ENCODE measurements at regions not wholly inside any gene's neighbourhood (a gene's known extent, or its start where the extent isn't known, plus 50 kb on each side); places are given as distances from the start of the nearest gene placed in this dataset.
A peak's percentile ranks its signal among the peaks of the same experiment; 100 is the strongest.
"Not testable (repeated sequence)": the region's sequence is repeated elsewhere in the genome, so short reads cannot be mapped to it uniquely, and the experiment has no call there.

- DNase-seq (ENCODE audit: low spot score): peak; percentile 27
Observed at GRCh38 chr16:48054881-48055601, 100.8 kb downstream of the ABCC12 start.

GRCh38 chr16:48053418-48053745 is 102.4 kb downstream of the ABCC12 start:
- DNase-seq (ENCODE audit: low spot score): no peak

DNA sequence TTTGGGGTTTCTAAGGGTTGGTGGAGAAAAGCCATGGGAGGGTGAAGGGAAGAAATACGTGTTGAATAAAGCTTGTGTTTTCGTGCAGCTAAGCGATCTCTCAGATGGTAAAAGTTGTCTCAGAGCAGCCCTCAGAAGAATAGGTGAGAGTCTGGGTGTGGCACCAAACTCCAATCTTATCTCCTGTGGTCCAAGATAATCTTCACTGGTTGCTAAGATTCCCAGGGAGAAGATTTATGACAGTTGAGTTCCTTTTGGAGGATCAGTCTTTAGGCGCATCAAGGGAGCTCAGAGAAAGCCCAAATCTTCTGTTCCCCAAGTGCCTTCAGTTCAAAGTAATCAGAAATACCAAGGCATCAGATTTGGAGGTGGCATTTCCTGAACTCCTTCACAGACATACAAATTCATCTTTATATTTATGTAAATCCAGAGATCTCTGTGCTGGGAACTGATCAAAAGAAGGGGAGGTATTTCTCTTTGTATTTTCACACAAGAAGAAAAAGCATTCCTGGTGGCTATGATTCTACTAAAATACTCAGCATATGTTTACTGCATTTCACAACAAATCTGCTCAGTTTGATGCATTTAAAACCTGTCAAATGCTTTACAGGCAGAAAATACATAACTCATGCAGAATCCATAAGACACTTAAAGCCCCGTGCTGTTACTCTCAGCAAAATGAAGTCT is 102.9 kb downstream of the ABCC12 start:
- DNase-seq (ENCODE audit: low spot score): no peak

GRCh38 chr16:48050871-48051270 is 104.9 kb downstream of the ABCC12 start:
- no peak for DNase-seq (ENCODE audit: low spot score)

- DNase-seq (ENCODE audit: low spot score): no peak
Observed at GRCh38 chr16:48049847-48050246, 105.9 kb downstream of the ABCC12 start.

DNA sequence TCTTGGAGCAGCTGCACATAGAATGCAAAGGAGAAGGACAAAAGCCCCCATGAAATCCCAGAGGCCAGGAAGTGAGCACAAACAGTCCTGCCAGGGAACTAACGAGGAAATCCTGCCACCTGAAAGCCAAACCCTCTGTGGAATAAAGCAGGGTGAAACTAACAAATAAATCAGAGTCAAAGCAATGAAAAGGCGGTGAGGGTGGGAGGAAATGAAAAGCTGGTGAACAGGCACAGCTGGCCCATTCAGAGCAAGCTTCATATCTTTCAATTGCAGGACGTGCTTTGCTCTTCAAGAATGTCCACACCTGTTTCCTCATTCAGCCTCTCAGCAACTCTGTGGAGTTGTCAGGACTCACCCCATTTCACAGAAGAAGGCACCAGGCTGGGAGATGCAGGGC is 108.1 kb downstream of the ABCC12 start:
- DNase-seq (ENCODE audit: low spot score): no peak

DNA sequence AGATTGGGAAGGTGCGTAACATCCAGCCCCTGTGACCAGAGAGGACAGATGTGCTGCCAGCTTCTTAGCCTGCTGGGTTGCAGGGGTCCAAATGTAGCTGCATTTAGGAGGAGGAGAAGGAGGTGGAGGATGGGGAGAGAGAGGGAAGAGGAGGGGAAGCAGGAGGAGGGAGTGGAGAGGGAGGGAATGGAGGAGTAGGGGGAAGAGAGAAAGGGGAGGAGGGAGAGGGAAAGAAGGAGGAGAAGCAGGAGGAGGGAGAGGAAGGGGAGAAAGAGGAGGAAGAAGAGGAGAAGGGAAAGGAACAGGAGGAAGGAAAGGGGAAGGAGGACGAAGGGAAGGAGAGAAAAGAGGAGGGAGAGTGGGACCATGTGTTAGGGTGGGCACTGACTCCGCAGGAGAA is 108.6 kb downstream of the ABCC12 start:
- DNase-seq (ENCODE audit: low spot score): no peak

GRCh38 chr16:48044117-48044516 is 111.7 kb downstream of the ABCC12 start:
- DNase-seq (ENCODE audit: low spot score): no peak

GRCh38 chr16:48041981-48042421 is 113.8 kb downstream of the ABCC12 start:
- no peak for DNase-seq (ENCODE audit: low spot score)

GRCh38 chr16:48035142-48035541 is 120.7 kb downstream of the ABCC12 start:
- no peak for DNase-seq (ENCODE audit: low spot score)

- no peak for DNase-seq (ENCODE audit: low spot score)
Observed at GRCh38 chr16:48030926-48031325, 124.9 kb downstream of the ABCC12 start.

GRCh38 chr16:48029768-48030167 is 126.0 kb downstream of the ABCC12 start:
- no peak for DNase-seq (ENCODE audit: low spot score)

- DNase-seq (ENCODE audit: low spot score): no peak
Observed at GRCh38 chr16:48025359-48025758, 130.4 kb downstream of the ABCC12 start.

- DNase-seq (ENCODE audit: low spot score): no peak
Observed at GRCh38 chr16:48024042-48024441, 131.8 kb downstream of the ABCC12 start.

DNA sequence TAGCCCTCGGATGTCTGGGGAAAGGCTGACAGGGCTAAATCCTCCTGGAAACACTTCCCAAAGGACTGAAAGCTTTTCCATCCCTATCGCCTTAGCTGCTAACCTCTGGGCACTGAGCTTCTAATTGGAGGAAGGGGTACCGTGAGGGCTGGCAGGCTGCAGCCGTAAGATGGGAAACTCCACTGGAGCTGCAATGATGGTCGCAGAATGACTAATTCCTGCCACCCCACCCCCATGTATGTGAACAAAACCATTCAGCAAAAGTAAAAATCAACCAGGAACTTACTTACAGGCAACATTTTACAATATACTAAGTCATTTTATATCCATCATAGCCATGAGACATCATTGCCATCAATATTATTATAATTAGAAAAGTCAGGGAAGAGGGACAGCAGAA is 133.3 kb downstream of the ABCC12 start:
- DNase-seq (ENCODE audit: low spot score): no peak

- DNase-seq (ENCODE audit: low spot score): not testable (repeated sequence)
Observed at GRCh38 chr16:48020617-48021016, 135.2 kb downstream of the ABCC12 start.

- DNase-seq (ENCODE audit: low spot score): peak; percentile 37
Observed at GRCh38 chr16:48014349-48015135, 141.3 kb downstream of the ABCC12 start.

GRCh38 chr16:48013491-48013901 is 142.3 kb downstream of the ABCC12 start:
- peak; percentile 2 for DNase-seq (ENCODE audit: low spot score)

DNA sequence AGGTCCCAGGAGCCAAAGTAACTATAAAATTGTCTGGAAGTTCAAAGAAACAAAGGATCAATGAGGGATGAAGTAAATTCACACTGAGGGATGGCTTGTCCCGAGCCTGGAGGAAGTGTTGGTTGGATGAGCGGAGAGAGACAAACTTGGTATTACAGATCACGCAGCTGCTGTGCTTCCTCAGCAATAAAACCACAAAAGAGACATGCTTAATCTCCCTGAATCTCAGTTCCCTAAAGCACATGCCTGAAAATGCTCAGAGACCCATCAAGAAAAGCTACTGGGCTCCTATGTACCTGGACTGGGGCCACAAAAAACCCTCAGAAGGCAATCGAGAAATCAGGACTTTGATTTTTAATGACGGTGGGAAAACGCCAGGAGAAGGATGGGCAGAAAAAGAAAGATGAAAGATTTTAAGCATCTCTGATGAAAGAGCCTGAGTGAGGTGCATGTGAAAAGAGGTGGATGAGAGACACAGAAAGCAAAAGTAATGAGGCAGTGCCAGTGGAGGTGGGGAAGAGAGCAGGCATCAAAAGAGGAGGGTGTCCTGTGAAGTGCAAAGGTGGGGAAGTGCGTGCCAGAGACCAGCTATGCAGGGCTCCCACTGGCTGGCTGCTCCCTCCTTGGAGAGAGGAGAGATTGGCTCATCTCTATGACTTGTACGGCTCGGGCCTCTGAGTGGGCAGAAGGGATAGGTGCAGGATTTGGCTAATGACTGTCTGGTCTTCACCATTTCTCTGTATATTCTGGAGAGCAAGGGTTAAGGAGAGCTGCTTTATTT is 143.7 kb downstream of the ABCC12 start:
- DNase-seq (ENCODE audit: low spot score): no peak

DNA sequence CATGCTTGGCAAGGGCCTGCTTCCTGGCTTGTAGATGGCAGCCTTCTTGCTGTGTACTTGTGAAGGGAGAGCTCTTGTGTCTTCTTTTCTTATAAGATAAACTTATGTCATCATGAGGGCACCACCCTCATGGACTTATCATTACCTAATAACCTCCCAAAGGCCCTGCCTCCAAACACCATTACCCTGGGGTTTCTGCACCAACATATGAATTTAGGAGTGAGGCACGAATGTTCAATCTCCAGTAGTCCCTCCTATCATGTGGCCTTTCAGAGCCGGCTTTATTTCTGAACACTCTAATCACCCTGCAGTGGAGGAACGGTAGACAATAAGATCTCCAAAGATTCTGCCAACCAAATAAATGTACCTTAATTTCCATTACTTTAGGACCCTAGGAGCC is 144.3 kb downstream of the ABCC12 start:
- DNase-seq (ENCODE audit: low spot score): no peak

GRCh38 chr16:48008011-48008525 is 147.7 kb downstream of the ABCC12 start:
- no peak for DNase-seq (ENCODE audit: low spot score)

- DNase-seq (ENCODE audit: low spot score): no peak
Observed at GRCh38 chr16:48004141-48004695, 151.6 kb downstream of the ABCC12 start.
